Fibroblast of lung (primary cell): ENCODE measurements at regions not wholly inside any gene's neighbourhood (a gene's known extent, or its start where the extent isn't known, plus 50 kb on each side); places are given as distances from the start of the nearest gene placed in this dataset.

ENCODE experiments used
- DNase-seq, 2 donors: peaks; one replicate each; pipeline versions ENCODE4 v3.0.0 to v3.0.0-alpha.2; 2010; ENCODE audit warnings: low read depth in 2 of 2
- H2AFZ ChIP-seq: 2 replicates; pipeline ENCODE4 v1.5.1; 2012; ENCODE audit warnings: low read length, control low read depth, inconsistent platforms
- H3K27ac ChIP-seq: 2 replicates; pipeline ENCODE4 v1.5.1; 2011; ENCODE audit warnings: low read length, control low read depth; ENCODE audit not compliant: insufficient read depth
- H3K27me3 ChIP-seq: 2 replicates; pipeline ENCODE4 v1.5.1; 2011; ENCODE audit warnings: mild to moderate bottlenecking, low read length; ENCODE audit not compliant: control insufficient read depth, insufficient read depth
- H3K36me3 ChIP-seq: 2 replicates; pipeline ENCODE4 v1.5.1; 2011; ENCODE audit warnings: low read length; ENCODE audit not compliant: control insufficient read depth, insufficient read depth
- H3K4me1 ChIP-seq: 2 replicates; pipeline ENCODE4 v1.5.1; 2011; ENCODE audit warnings: low read length; ENCODE audit not compliant: control insufficient read depth, insufficient read depth; ENCODE audit errors: extremely low read depth
- H3K4me2 ChIP-seq: 2 replicates; pipeline ENCODE4 v1.5.1; 2011; ENCODE audit warnings: low read length, control low read depth; ENCODE audit not compliant: insufficient read depth; ENCODE audit errors: extremely low read depth
- H3K4me3 ChIP-seq, 4 experiments: fragments of 200-600 bp in 1 of 4; sonication (generic) in 1 of 4; replicated peaks in 1 of 4; 2 replicates each; pipeline ENCODE4 v1.5.1; 2011 to 2016; ENCODE audit warnings: low read length in 4 of 4, low read depth in 3 of 4, mild to moderate bottlenecking in 3 of 4, control low read depth in 2 of 4, inconsistent platforms in 1 of 4, mixed read lengths in 1 of 4; ENCODE audit not compliant: insufficient read depth in 1 of 4; ENCODE audit errors: control extremely low read depth in 1 of 4
- H3K79me2 ChIP-seq: 2 replicates; pipeline ENCODE4 v1.5.1; 2012; ENCODE audit warnings: mild to moderate bottlenecking, low read length, inconsistent platforms; ENCODE audit not compliant: control insufficient read depth, insufficient read depth
- H3K9ac ChIP-seq: 2 replicates; pipeline ENCODE4 v1.5.1; 2011; ENCODE audit warnings: mild to moderate bottlenecking, low read length, control low read depth; ENCODE audit not compliant: insufficient read depth
- H3K9me3 ChIP-seq: 2 replicates; pipeline ENCODE4 v1.5.1; 2012; ENCODE audit warnings: low read depth, low read length; ENCODE audit not compliant: control insufficient read depth, insufficient read depth
- H4K20me1 ChIP-seq: 2 replicates; pipeline ENCODE4 v1.5.1; 2011; ENCODE audit warnings: low read length; ENCODE audit not compliant: control insufficient read depth, insufficient read depth; ENCODE audit errors: extremely low read depth
- CTCF ChIP-seq, 2 donors: IDR thresholded peaks in 1 of 2; conservative IDR thresholded peaks in 1 of 2; 1 replicate in 1 of 2; 2 replicates in 1 of 2; pipeline ENCODE4 v1.5.1; 2011 to 2012; ENCODE audit warnings: low read length in 2 of 2, control low read depth in 1 of 2, inconsistent platforms in 1 of 2, low read depth in 1 of 2, mild to moderate bottlenecking in 1 of 2
- EZH2 ChIP-seq: IDR thresholded peaks from 2 replicates; pipeline ENCODE4 v1.5.1; 2012; ENCODE audit warnings: low read length, control low read depth, mild to moderate bottlenecking; ENCODE audit errors: missing control alignments

- Histone ChIP-seq H3K9me3 (no peaks in the 10 kb centered on the region), H3K27me3 (peaks cover 7% of the 10 kb centered on the region), H2AFZ (no peak overlapping the region), H3K4me2 (no peak overlapping the region), H3K27ac (no peak overlapping the region), H3K79me2 (no peaks in the 10 kb centered on the region), H4K20me1 (no peaks in the 10 kb centered on the region), H3K4me1 (no peaks in the 10 kb centered on the region), H3K9ac (no peak overlapping the region), H3K36me3 (no peaks in the 10 kb centered on the region), H3K4me3 (no peak overlapping the region)
- no peak for DNase-seq
- TF ChIP-seq EZH2 (no peak), CTCF (conservative IDR thresholded peaks at IDR 0.05 in 1 of 2, IDR thresholded peaks at IDR 0.05 in 1 of 2; ENCODE audit: low read depth in 1 of 2, low read length in 2 of 2) (no peak)
Measured at GRCh38 chr6:44554861-44555260, 167.4 kb downstream of the CDC5L start.

- H3K27me3 ChIP-seq: peaks cover 5% of the 10 kb centered on the region
- H3K4me1 ChIP-seq: no peaks in the 10 kb centered on the region
- no peak overlapping the region for H3K4me3 ChIP-seq
- no peak for DNase-seq
- no peaks in the 10 kb centered on the region for H4K20me1 ChIP-seq
- H3K79me2 ChIP-seq: no peaks in the 10 kb centered on the region
- no peaks in the 10 kb centered on the region for H3K9me3 ChIP-seq
- no peak overlapping the region for H3K4me2 ChIP-seq
- TF ChIP-seq CTCF (conservative IDR thresholded peaks at IDR 0.05 in 1 of 2, IDR thresholded peaks at IDR 0.05 in 1 of 2; ENCODE audit: low read depth in 1 of 2, low read length in 2 of 2): no peak
- TF ChIP-seq EZH2: no peak
- no peaks in the 10 kb centered on the region for H3K36me3 ChIP-seq
- H2AFZ ChIP-seq: no peak overlapping the region
- H3K27ac ChIP-seq: no peak overlapping the region
- H3K9ac ChIP-seq: no peak overlapping the region
Measured at GRCh38 chr6:44556046-44556445, 168.5 kb downstream of the CDC5L start.

DNA sequence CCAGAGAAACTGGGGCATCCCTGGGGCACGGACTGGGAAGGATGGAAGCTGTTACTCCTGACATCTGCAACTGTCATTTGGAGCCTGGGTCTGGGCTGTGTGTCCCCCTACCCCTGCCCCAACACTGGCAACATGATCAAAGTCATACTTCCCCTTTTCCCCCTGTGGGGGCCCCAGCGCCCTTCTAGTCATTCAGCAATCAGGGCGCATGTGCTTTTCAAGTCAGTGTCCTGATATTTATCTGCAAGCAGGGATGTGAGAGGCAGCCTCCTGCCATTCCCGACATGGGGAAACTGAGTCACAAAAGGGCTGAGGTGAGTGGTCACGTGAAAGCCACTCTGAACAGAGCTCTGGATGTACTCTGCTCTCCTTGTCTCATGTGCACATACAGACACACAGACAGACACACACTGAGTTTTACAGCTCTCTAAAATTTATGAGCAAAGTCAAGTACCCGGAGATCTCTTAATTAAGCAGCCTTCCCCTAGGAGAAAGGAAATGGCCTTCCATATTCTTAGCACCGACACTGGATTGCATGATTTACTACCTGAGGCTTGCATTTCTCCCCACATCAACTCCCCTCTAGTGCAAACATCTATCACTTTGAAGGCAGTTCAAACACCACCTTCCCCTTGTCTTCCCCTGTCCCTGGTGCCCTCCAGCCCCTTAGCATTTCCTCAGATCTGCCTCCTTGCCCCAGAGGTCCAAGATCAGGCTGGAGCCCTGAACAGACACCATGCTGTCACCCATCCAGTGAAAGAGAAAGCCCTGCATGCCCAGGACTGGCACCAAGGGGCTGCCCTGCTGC lies 170.7 kb downstream of the CDC5L start:
- no peaks in the 10 kb centered on the region for H3K4me1 ChIP-seq
- H3K4me2 ChIP-seq: no peak overlapping the region
- H2AFZ ChIP-seq: no peak overlapping the region
- H3K27me3 ChIP-seq: peaks cover 11% of the 10 kb centered on the region
- no peaks in the 10 kb centered on the region for H3K36me3 ChIP-seq
- no peaks in the 10 kb centered on the region for H3K79me2 ChIP-seq
- H3K4me3 ChIP-seq: no peak overlapping the region
- no peak overlapping the region for H3K27ac ChIP-seq
- no peak for DNase-seq
- no peak overlapping the region for H3K9ac ChIP-seq
- H3K9me3 ChIP-seq: no peaks in the 10 kb centered on the region
- H4K20me1 ChIP-seq: no peaks in the 10 kb centered on the region
- TF ChIP-seq EZH2: no peak
- TF ChIP-seq CTCF (conservative IDR thresholded peaks at IDR 0.05 in 1 of 2, IDR thresholded peaks at IDR 0.05 in 1 of 2; ENCODE audit: low read depth in 1 of 2, low read length in 2 of 2): no peak
